Adrenal gland (tissue), 5 donors: ENCODE measurements at regions not wholly inside any gene's neighbourhood (a gene's known extent, or its start where the extent isn't known, plus 50 kb on each side); places are given as distances from the start of the nearest gene placed in this dataset.

ENCODE experiments used
- POLR2A ChIP-seq, 2 donors: fragments of 450-650 bp; IDR thresholded peaks; one replicate each; pipeline ENCODE4 v1.6.1; 2017; ENCODE audit warnings: antibody characterized with exemption in 2 of 2, mild to moderate bottlenecking in 2 of 2, moderate library complexity in 1 of 2
- TF ChIP-seq, protein P1 (sequence below), 6 experiments: fragments of 450-650 bp in 4 of 6; fragments of 200-600 bp in 2 of 6; sonication (generic) in 1 of 6; IDR thresholded peaks; 1 replicate in 5 of 6; 2 replicates in 1 of 6; pipeline versions ENCODE4 v1.5.1 to v1.8.0; 2016 to 2021; ENCODE audit warnings: antibody characterized with exemption in 6 of 6, mild to moderate bottlenecking in 2 of 6, moderate library complexity in 1 of 6
- donor health status: DM: no; HTN: no; CAD: no.

DNA sequence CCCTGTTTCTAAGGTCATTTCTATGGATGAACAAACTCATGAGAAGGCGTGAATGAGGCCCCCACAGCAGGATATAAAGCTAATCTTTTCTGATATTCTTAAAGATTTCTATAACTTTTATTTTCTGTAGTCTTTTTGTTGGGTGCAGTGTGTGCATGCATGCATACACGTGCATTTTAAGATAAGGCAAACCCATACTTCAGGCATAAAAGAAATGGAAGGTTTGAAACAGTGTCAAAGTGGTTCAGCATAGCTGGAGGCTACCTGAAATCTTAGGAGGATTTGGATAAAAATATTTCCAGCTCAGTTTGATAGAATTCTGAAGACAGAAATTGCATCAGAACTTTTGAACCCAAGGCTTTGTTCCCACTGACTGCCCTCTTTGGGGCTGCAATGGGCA is 119.7 kb downstream of the PDHA2 start:
- no peak for TF ChIP-seq POLR2A (IDR thresholded peaks at IDR 0.05)
- TF ChIP-seq, protein P1, sequence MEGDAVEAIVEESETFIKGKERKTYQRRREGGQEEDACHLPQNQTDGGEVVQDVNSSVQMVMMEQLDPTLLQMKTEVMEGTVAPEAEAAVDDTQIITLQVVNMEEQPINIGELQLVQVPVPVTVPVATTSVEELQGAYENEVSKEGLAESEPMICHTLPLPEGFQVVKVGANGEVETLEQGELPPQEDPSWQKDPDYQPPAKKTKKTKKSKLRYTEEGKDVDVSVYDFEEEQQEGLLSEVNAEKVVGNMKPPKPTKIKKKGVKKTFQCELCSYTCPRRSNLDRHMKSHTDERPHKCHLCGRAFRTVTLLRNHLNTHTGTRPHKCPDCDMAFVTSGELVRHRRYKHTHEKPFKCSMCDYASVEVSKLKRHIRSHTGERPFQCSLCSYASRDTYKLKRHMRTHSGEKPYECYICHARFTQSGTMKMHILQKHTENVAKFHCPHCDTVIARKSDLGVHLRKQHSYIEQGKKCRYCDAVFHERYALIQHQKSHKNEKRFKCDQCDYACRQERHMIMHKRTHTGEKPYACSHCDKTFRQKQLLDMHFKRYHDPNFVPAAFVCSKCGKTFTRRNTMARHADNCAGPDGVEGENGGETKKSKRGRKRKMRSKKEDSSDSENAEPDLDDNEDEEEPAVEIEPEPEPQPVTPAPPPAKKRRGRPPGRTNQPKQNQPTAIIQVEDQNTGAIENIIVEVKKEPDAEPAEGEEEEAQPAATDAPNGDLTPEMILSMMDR (IDR thresholded peaks at IDR 0.05): no peak
